Neural crest cell (in vitro differentiated cells): ENCODE measurements at regions not wholly inside any gene's neighbourhood (a gene's known extent, or its start where the extent isn't known, plus 50 kb on each side); places are given as distances from the start of the nearest gene placed in this dataset.
A peak's percentile ranks its signal among the peaks of the same experiment; 100 is the strongest.

ENCODE experiments used
- DNase-seq: peaks from one replicate; pipeline ENCODE4 v3.0.0; 2021; ENCODE audit warnings: low read depth, mixed read lengths, low spot score
- H3K27ac Mint-ChIP-seq: one replicate; pipeline ENCODE4 v1.8.0; 2021; ENCODE audit warnings: mild to moderate bottlenecking, mixed read lengths; ENCODE audit not compliant: unreplicated experiment
- H3K27me3 Mint-ChIP-seq: 2 replicates; pipeline ENCODE4 v1.8.0; 2021; ENCODE audit warnings: low read depth, mild to moderate bottlenecking, mixed read lengths
- H3K36me3 Mint-ChIP-seq: 2 replicates; pipeline ENCODE4 v1.8.0; 2021; ENCODE audit warnings: low read depth, mild to moderate bottlenecking, mixed read lengths
- H3K4me1 Mint-ChIP-seq: 2 replicates; pipeline ENCODE4 v1.8.0; 2021; ENCODE audit warnings: mixed read lengths
- H3K4me3 Mint-ChIP-seq: one replicate; pipeline ENCODE4 v1.8.0; 2021; ENCODE audit warnings: mild to moderate bottlenecking, mixed read lengths
- H3K9me3 Mint-ChIP-seq: 2 replicates; pipeline ENCODE4 v1.8.0; 2021; ENCODE audit warnings: mixed read lengths
- CTCF ChIP-seq: fragments of 200-600 bp; sonication (generic); conservative IDR thresholded peaks from 2 replicates; pipeline ENCODE4 v1.5.0; 2021; ENCODE audit warnings: antibody characterized with exemption, mild to moderate bottlenecking

GRCh38 chr6:127015858-127016257, 102.6 kb upstream of the RSPO3 start:
- Mint-ChIP-seq H3K9me3 (peaks cover 4% of the 10 kb centered on the region), H3K4me1 (no peaks in the 10 kb centered on the region), H3K27ac (peak overlapping the region; percentile 43), H3K36me3 (no peaks in the 10 kb centered on the region), H3K27me3 (no peaks in the 10 kb centered on the region), H3K4me3 (no peak overlapping the region)
- TF ChIP-seq CTCF, result no peak
- no peak for DNase-seq

- no peak overlapping the region for H3K27ac Mint-ChIP-seq
These were observed 98.6 kb upstream of the RSPO3 start for GRCh38 chr6:127019828-127020227.

GRCh38 chr6:127022302-127022701, 96.2 kb upstream of the RSPO3 start:
- Mint-ChIP-seq H3K4me3 (no peak overlapping the region), H3K36me3 (no peaks in the 10 kb centered on the region), H3K4me1 (peaks cover 3% of the 10 kb centered on the region), H3K27ac (peak overlapping the region; percentile 17), H3K27me3 (no peaks in the 10 kb centered on the region), H3K9me3 (no peaks in the 10 kb centered on the region)
- no peak for DNase-seq
- no peak for TF ChIP-seq CTCF

More at GRCh38 chr6:127019828-127020227, 98.6 kb upstream of the RSPO3 start:
- DNase-seq, result no peak
- no peaks in the 10 kb centered on the region for H3K9me3 Mint-ChIP-seq
- no peak for TF ChIP-seq CTCF
- H3K4me3 Mint-ChIP-seq, result no peak overlapping the region
- H3K27me3 Mint-ChIP-seq, result no peaks in the 10 kb centered on the region
- H3K36me3 Mint-ChIP-seq, result no peaks in the 10 kb centered on the region
- H3K4me1 Mint-ChIP-seq, result peaks cover 3% of the 10 kb centered on the region

- no peaks in the 10 kb centered on the region for H3K9me3 Mint-ChIP-seq
- no peak overlapping the region for H3K27ac Mint-ChIP-seq
- H3K27me3 Mint-ChIP-seq, result no peaks in the 10 kb centered on the region
- no peaks in the 10 kb centered on the region for H3K36me3 Mint-ChIP-seq
- no peak overlapping the region for H3K4me3 Mint-ChIP-seq
- TF ChIP-seq CTCF, result no peak
- no peak for DNase-seq
- H3K4me1 Mint-ChIP-seq, result peaks cover 3% of the 10 kb centered on the region
These were observed 95.3 kb upstream of the RSPO3 start for GRCh38 chr6:127023001-127023778.

- no peaks in the 10 kb centered on the region for H3K36me3 Mint-ChIP-seq
- TF ChIP-seq CTCF, result no peak
- DNase-seq, result no peak
- H3K27ac Mint-ChIP-seq, result no peak overlapping the region
- H3K9me3 Mint-ChIP-seq, result no peaks in the 10 kb centered on the region
- no peak overlapping the region for H3K4me3 Mint-ChIP-seq
- peaks cover 3% of the 10 kb centered on the region for H3K4me1 Mint-ChIP-seq
- no peaks in the 10 kb centered on the region for H3K27me3 Mint-ChIP-seq
These were observed 92.2 kb upstream of the RSPO3 start for GRCh38 chr6:127026247-127026646.
